ENCODE measurements at regions not wholly inside any gene's neighbourhood (a gene's known extent, or its start where the extent isn't known, plus 50 kb on each side); places are given as distances from the start of the nearest gene placed in this dataset.

GRCh38 chr3:176814285-176814684, 383.0 kb downstream of the TBL1XR1 start:
- TF ChIP-seq, protein P1, sequence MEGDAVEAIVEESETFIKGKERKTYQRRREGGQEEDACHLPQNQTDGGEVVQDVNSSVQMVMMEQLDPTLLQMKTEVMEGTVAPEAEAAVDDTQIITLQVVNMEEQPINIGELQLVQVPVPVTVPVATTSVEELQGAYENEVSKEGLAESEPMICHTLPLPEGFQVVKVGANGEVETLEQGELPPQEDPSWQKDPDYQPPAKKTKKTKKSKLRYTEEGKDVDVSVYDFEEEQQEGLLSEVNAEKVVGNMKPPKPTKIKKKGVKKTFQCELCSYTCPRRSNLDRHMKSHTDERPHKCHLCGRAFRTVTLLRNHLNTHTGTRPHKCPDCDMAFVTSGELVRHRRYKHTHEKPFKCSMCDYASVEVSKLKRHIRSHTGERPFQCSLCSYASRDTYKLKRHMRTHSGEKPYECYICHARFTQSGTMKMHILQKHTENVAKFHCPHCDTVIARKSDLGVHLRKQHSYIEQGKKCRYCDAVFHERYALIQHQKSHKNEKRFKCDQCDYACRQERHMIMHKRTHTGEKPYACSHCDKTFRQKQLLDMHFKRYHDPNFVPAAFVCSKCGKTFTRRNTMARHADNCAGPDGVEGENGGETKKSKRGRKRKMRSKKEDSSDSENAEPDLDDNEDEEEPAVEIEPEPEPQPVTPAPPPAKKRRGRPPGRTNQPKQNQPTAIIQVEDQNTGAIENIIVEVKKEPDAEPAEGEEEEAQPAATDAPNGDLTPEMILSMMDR (optimal IDR thresholded peaks at IDR 0.05 in 1 of 3, IDR thresholded peaks at IDR 0.05 in 1 of 3, conservative IDR thresholded peaks at IDR 0.05 in 1 of 3; ENCODE audit: extremely low read depth in 1 of 3, insufficient read depth in 2 of 3, low read length in 3 of 3): peak; percentile 42 to 77 (median 48)
- no peak for TF ChIP-seq EZH2 (IDR thresholded peaks at IDR 0.05; ENCODE audit: low read length)
